ENCODE measurements at regions not wholly inside any gene's neighbourhood (a gene's known extent, or its start where the extent isn't known, plus 50 kb on each side); places are given as distances from the start of the nearest gene placed in this dataset.

DNA sequence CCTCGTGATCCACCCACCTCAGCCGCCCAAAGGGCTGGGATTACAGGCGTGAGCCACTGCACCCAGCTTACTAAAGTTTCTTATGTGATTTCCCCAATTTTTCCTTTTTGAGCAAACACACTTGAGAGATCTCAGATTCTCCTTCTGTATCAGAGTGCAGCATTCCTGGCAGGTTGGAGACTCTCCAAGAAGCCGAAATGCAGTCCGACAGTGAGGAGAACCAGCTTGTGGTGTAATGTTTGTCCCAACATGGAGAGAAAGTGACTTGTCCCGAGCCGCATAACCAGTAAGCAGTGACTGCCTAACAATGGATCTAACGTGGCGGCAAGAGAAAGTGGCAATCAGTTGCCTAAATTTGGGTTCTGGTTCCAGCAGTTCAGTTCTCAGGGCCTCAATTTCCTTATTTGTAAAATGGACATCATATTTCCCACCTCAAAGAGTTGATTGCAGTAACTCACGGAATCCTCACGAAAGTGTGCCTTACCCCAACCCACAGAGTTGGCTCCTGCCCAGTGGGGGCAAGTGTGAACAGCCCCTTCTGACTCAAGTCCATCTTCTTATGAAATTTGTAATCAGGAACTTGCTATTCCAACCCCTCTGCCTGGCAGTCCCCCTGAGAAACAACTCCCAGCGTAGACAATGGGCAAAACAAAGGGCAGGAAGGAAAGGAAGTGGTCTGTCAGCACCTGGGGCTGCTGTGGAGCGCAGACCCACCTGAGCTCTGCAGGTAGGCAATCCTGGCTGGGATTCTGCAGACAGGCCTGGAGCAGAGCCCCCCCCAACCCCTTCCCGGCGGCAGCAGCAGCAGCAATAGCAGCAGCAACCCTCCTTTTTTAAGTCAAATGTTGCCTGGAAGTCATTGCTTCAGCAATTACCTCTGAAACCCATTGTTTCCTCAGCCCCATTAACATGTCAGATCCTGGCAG, 223.6 kb upstream of the POU3F1 start:
- Histone ChIP-seq H3K36me3 (ENCODE audit: insufficient read depth, low read length) (no peaks in the 10 kb centered on the region), H3K9me2 (ENCODE audit: insufficient read depth, low read length) (no peaks in the 10 kb centered on the region), H3K27ac (ENCODE audit: low read depth, low read length, poor library complexity, severe bottlenecking) (no peak overlapping the region), H3K9me3 (ENCODE audit: low read length) (no peaks in the 10 kb centered on the region), H4K20me1 (ENCODE audit: insufficient read depth, low read length) (no peaks in the 10 kb centered on the region), H3K4me1 (ENCODE audit: insufficient read depth, low read length, poor library complexity, severe bottlenecking) (no peaks in the 10 kb centered on the region), H3K79me2 (ENCODE audit: insufficient read depth, low read depth, low read length) (no peaks in the 10 kb centered on the region), H3K4me3 (ENCODE audit: low read depth, low read length, poor library complexity, severe bottlenecking) (no peak overlapping the region), H3K4me2 (ENCODE audit: low read length) (no peak overlapping the region), H2AFZ (ENCODE audit: low read length) (no peak overlapping the region)
- intact Hi-C loops (cut with micrococcal nuclease; ENCODE audit: unreplicated experiment) = no loop called here
- no peak for DNase-seq (ENCODE audit: low spot score)
- TF ChIP-seq, protein P1, sequence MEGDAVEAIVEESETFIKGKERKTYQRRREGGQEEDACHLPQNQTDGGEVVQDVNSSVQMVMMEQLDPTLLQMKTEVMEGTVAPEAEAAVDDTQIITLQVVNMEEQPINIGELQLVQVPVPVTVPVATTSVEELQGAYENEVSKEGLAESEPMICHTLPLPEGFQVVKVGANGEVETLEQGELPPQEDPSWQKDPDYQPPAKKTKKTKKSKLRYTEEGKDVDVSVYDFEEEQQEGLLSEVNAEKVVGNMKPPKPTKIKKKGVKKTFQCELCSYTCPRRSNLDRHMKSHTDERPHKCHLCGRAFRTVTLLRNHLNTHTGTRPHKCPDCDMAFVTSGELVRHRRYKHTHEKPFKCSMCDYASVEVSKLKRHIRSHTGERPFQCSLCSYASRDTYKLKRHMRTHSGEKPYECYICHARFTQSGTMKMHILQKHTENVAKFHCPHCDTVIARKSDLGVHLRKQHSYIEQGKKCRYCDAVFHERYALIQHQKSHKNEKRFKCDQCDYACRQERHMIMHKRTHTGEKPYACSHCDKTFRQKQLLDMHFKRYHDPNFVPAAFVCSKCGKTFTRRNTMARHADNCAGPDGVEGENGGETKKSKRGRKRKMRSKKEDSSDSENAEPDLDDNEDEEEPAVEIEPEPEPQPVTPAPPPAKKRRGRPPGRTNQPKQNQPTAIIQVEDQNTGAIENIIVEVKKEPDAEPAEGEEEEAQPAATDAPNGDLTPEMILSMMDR (conservative IDR thresholded peaks at IDR 0.05; ENCODE audit: low read length) = no peak
- TF ChIP-seq EZH2phosphoT487 (IDR thresholded peaks at IDR 0.05; ENCODE audit: borderline replicate concordance, low read depth, low read length) = no peak
- ChIA-PET CTCF (ENCODE audit: unreplicated experiment) (no interaction called here), POLR2A (no interaction called here)
- no TSS peak for BruUV-seq (replicated peaks)

DNA sequence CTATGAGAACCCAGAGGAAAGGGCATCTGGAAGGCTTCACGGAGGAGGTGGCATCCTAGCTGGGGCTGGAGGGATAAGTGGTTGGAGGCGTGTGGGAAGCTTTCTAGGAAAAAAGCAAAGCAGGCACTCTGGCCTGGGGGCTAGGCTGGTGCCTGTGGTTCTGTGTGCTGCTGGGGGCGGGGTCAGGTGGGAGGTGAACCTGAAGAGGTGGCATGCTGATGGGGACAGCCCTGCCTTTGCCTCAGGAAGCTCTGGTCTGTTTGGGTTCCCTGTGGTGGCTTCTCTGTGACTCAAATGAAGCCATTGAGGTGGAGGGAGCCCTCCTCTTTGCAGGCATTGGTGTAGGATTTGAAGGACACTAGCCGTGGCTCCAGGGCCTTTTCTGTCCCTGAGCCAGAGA, 221.6 kb upstream of the POU3F1 start:
- Histone ChIP-seq H3K4me3 (ENCODE audit: low read depth, low read length, poor library complexity, severe bottlenecking) (no peak overlapping the region), H4K20me1 (ENCODE audit: insufficient read depth, low read length) (no peaks in the 10 kb centered on the region), H3K4me1 (ENCODE audit: insufficient read depth, low read length, poor library complexity, severe bottlenecking) (no peaks in the 10 kb centered on the region), H3K9me2 (ENCODE audit: insufficient read depth, low read length) (no peaks in the 10 kb centered on the region), H3K79me2 (ENCODE audit: insufficient read depth, low read depth, low read length) (no peaks in the 10 kb centered on the region), H2AFZ (ENCODE audit: low read length) (no peak overlapping the region), H3K36me3 (ENCODE audit: insufficient read depth, low read length) (no peaks in the 10 kb centered on the region), H3K27ac (ENCODE audit: low read depth, low read length, poor library complexity, severe bottlenecking) (no peak overlapping the region), H3K9me3 (ENCODE audit: low read length) (no peaks in the 10 kb centered on the region), H3K4me2 (ENCODE audit: low read length) (no peak overlapping the region)
- no peak for DNase-seq (ENCODE audit: low spot score)
- intact Hi-C loops (cut with micrococcal nuclease; ENCODE audit: unreplicated experiment) = no loop called here
- POLR2A ChIA-PET = no interaction called here
- CTCF ChIA-PET (ENCODE audit: unreplicated experiment) = no interaction called here
- TF ChIP-seq EZH2phosphoT487 (IDR thresholded peaks at IDR 0.05; ENCODE audit: borderline replicate concordance, low read depth, low read length) = no peak
- TF ChIP-seq, protein P1 (conservative IDR thresholded peaks at IDR 0.05; ENCODE audit: low read length) = no peak
- BruUV-seq (replicated peaks) = no TSS peak
